ENCODE measurements at regions not wholly inside any gene's neighbourhood (a gene's known extent, or its start where the extent isn't known, plus 50 kb on each side); places are given as distances from the start of the nearest gene placed in this dataset.

- TF ChIP-seq BACH2 (CRISPR knock-in tag; IDR thresholded peaks at IDR 0.05; ENCODE audit: borderline replicate concordance) (no peak), PATZ1 (CRISPR knock-in tag; IDR thresholded peaks at IDR 0.05; ENCODE audit: borderline replicate concordance) (no peak), OSR1 (CRISPR knock-in tag; IDR thresholded peaks at IDR 0.05) (no peak), ISL1 (CRISPR knock-in tag; IDR thresholded peaks at IDR 0.05) (no peak), RARB (CRISPR knock-in tag; IDR thresholded peaks at IDR 0.05) (no peak), ARNTL (CRISPR knock-in tag; IDR thresholded peaks at IDR 0.05; ENCODE audit: borderline replicate concordance, low read depth) (no peak), ZNF70 (CRISPR knock-in tag; IDR thresholded peaks at IDR 0.05) (no peak), ZNF8 (CRISPR knock-in tag; IDR thresholded peaks at IDR 0.05) (no peak), GLIS3 (CRISPR knock-in tag; IDR thresholded peaks at IDR 0.05) (no peak), ZFP30 (CRISPR knock-in tag; IDR thresholded peaks at IDR 0.05) (no peak), TOX (CRISPR knock-in tag; IDR thresholded peaks at IDR 0.05; ENCODE audit: borderline replicate concordance) (no peak), ZNF565 (CRISPR knock-in tag; conservative IDR thresholded peaks at IDR 0.05; ENCODE audit: low read depth) (no peak), TSHZ2 (CRISPR knock-in tag; IDR thresholded peaks at IDR 0.05) (no peak)
- ATAC-seq = no peak
Observed at GRCh38 chr14:46215801-46216200, 435.8 kb downstream of the RPL10L start.

- no peak for TF ChIP-seq ZC3H10 (CRISPR knock-in tag; IDR thresholded peaks at IDR 0.05)
- TF ChIP-seq TSHZ2 (CRISPR knock-in tag; IDR thresholded peaks at IDR 0.05) = no peak
- no peak for TF ChIP-seq OSR1 (CRISPR knock-in tag; IDR thresholded peaks at IDR 0.05)
- no peak for TF ChIP-seq RARB (CRISPR knock-in tag; IDR thresholded peaks at IDR 0.05)
- no peak for TF ChIP-seq BACH2 (CRISPR knock-in tag; IDR thresholded peaks at IDR 0.05; ENCODE audit: borderline replicate concordance)
- TF ChIP-seq GLIS3 (CRISPR knock-in tag; IDR thresholded peaks at IDR 0.05) = no peak
- TF ChIP-seq ZNF8 (CRISPR knock-in tag; IDR thresholded peaks at IDR 0.05) = no peak
- TF ChIP-seq PPARA (CRISPR knock-in tag; IDR thresholded peaks at IDR 0.05; ENCODE audit: borderline replicate concordance) = no peak
- TF ChIP-seq PATZ1 (CRISPR knock-in tag; IDR thresholded peaks at IDR 0.05; ENCODE audit: borderline replicate concordance) = no peak
- no peak for TF ChIP-seq ZNF565 (CRISPR knock-in tag; conservative IDR thresholded peaks at IDR 0.05; ENCODE audit: low read depth)
- ATAC-seq = no peak
Observed at GRCh38 chr14:46198676-46199075, 452.9 kb downstream of the RPL10L start.

- TF ChIP-seq ZNF565 (CRISPR knock-in tag; conservative IDR thresholded peaks at IDR 0.05; ENCODE audit: low read depth) = no peak
- no peak for TF ChIP-seq ZNF8 (CRISPR knock-in tag; IDR thresholded peaks at IDR 0.05)
- no peak for TF ChIP-seq BACH2 (CRISPR knock-in tag; IDR thresholded peaks at IDR 0.05; ENCODE audit: borderline replicate concordance)
- TF ChIP-seq ZNF70 (CRISPR knock-in tag; IDR thresholded peaks at IDR 0.05) = no peak
- no peak for TF ChIP-seq CSRNP3 (CRISPR knock-in tag; IDR thresholded peaks at IDR 0.05)
- no peak for TF ChIP-seq SNAI2 (CRISPR knock-in tag; IDR thresholded peaks at IDR 0.05)
- no peak for TF ChIP-seq ZFP3 (CRISPR knock-in tag; IDR thresholded peaks at IDR 0.05)
- TF ChIP-seq POU6F1 (CRISPR knock-in tag; IDR thresholded peaks at IDR 0.05; ENCODE audit: borderline replicate concordance, low read depth) = no peak
- no peak for TF ChIP-seq TCF4 (CRISPR knock-in tag; IDR thresholded peaks at IDR 0.05; ENCODE audit: borderline replicate concordance)
- ATAC-seq = no peak
Observed at GRCh38 chr14:46197856-46198255, 453.7 kb downstream of the RPL10L start.

Measured in SK-N-SH treated with all-trans-retinoic acid at 6 μM for 48 hours (cell line).